GM23338 (cell line): ENCODE measurements at regions not wholly inside any gene's neighbourhood (a gene's known extent, or its start where the extent isn't known, plus 50 kb on each side); places are given as distances from the start of the nearest gene placed in this dataset.

ENCODE experiments used
- ATAC-seq: fragments of 200-7000 bp; cut with Tn5 transposase; 3 replicates; pipeline ENCODE4 v1.9.1; 2020
- DNase-seq: peaks from one replicate; pipeline ENCODE4 v3.0.0-alpha.2; 2015; ENCODE audit warnings: low spot score
- H2AFZ ChIP-seq: fragments of 200-600 bp; sonication (generic); 2 replicates; pipeline ENCODE4 v1.8.0; 2016; ENCODE audit warnings: antibody characterized with exemption, mild to moderate bottlenecking, moderate library complexity
- H3F3A ChIP-seq: fragments of 200-600 bp; sonication (generic); replicated peaks from 2 replicates; pipeline ENCODE4 v1.8.0; 2017; ENCODE audit warnings: antibody characterized with exemption, mixed run types, low read depth
- H3K27ac ChIP-seq: fragments of 200-600 bp; sonication (generic); 2 replicates; pipeline ENCODE4 v1.6.1; 2016; ENCODE audit warnings: low read depth
- H3K27me3 ChIP-seq: fragments of 200-600 bp; sonication (generic); 2 replicates; pipeline ENCODE4 v1.8.0; 2016; ENCODE audit warnings: mild to moderate bottlenecking, mixed run types, moderate library complexity; ENCODE audit not compliant: insufficient read depth
- H3K36me3 ChIP-seq: fragments of 200-600 bp; sonication (generic); 2 replicates; pipeline ENCODE4 v1.8.0; 2016; ENCODE audit warnings: mild to moderate bottlenecking; ENCODE audit not compliant: insufficient read depth
- H3K4me1 ChIP-seq: fragments of 200-600 bp; sonication (generic); 2 replicates; pipeline ENCODE4 v1.8.0; 2016; ENCODE audit warnings: mild to moderate bottlenecking, moderate library complexity; ENCODE audit not compliant: insufficient read depth
- H3K4me2 ChIP-seq: fragments of 200-600 bp; sonication (generic); 2 replicates; pipeline ENCODE4 v1.7.1; 2017; ENCODE audit warnings: mixed run types
- H3K4me3 ChIP-seq: fragments of 200-600 bp; sonication (generic); 2 replicates; pipeline ENCODE4 v1.6.1; 2016; ENCODE audit warnings: mixed run types
- H3K79me2 ChIP-seq: fragments of 200-600 bp; sonication (generic); replicated peaks from 2 replicates; pipeline ENCODE4 v1.8.0; 2017; ENCODE audit warnings: mild to moderate bottlenecking; ENCODE audit not compliant: insufficient read depth
- H3K9me2 ChIP-seq: fragments of 200-600 bp; sonication (generic); 2 replicates; pipeline ENCODE4 v1.8.0; 2017; ENCODE audit not compliant: insufficient read depth
- H4K20me1 ChIP-seq: fragments of 200-600 bp; sonication (generic); replicated peaks from 2 replicates; pipeline ENCODE4 v1.8.0; 2017; ENCODE audit warnings: mild to moderate bottlenecking; ENCODE audit not compliant: insufficient read depth
- H3K27ac Mint-ChIP-seq: 2 replicates; pipeline ENCODE4 v1.8.0; 2020; ENCODE audit warnings: inconsistent platforms, mild to moderate bottlenecking, moderate library complexity, mixed read lengths
- H3K27me3 Mint-ChIP-seq: 3 replicates; pipeline ENCODE4 v1.8.0; 2022; ENCODE audit warnings: low read depth, mild to moderate bottlenecking, moderate library complexity, mixed read lengths, inconsistent platforms; ENCODE audit not compliant: insufficient read depth, poor library complexity
- H3K36me3 Mint-ChIP-seq: 3 replicates; pipeline ENCODE4 v1.8.0; 2021; ENCODE audit warnings: low read depth, mild to moderate bottlenecking, inconsistent platforms, moderate library complexity, mixed read lengths
- H3K4me1 Mint-ChIP-seq: 3 replicates; pipeline ENCODE4 v1.8.0; 2020; ENCODE audit warnings: mild to moderate bottlenecking, inconsistent platforms, mixed read lengths
- H3K4me3 Mint-ChIP-seq: 3 replicates; pipeline ENCODE4 v1.8.0; 2021; ENCODE audit warnings: moderate library complexity, mild to moderate bottlenecking, inconsistent platforms, mixed read lengths
- H3K9me3 Mint-ChIP-seq: 3 replicates; pipeline ENCODE4 v1.8.0; 2020; ENCODE audit warnings: moderate library complexity, mild to moderate bottlenecking, inconsistent platforms, mixed read lengths
- EZH2phosphoT487 ChIP-seq: fragments of 200-600 bp; sonication (generic); IDR thresholded peaks from one replicate; pipeline ENCODE4 v1.8.1; 2018; ENCODE audit warnings: antibody characterized with exemption; ENCODE audit not compliant: unreplicated experiment
- NANOG ChIP-seq: IDR thresholded peaks from 2 replicates; pipeline ENCODE4 v1.6.1; 2016; ENCODE audit warnings: antibody characterized with exemption, borderline replicate concordance
- POLR2AphosphoS5 ChIP-seq: IDR thresholded peaks from 2 replicates; pipeline ENCODE4 v1.6.1; 2016; ENCODE audit warnings: antibody characterized with exemption, low read depth
- STAT1 ChIP-seq: IDR thresholded peaks from one replicate; pipeline ENCODE4 v1.6.1; 2016; ENCODE audit warnings: antibody characterized with exemption; ENCODE audit not compliant: unreplicated experiment
- ZNF114 ChIP-seq: fragments of 250-450 bp; sonication (Bioruptor Pico); IDR thresholded peaks from 2 replicates; pipeline ENCODE4 v1.5.0; 2020; ENCODE audit warnings: mild to moderate bottlenecking, moderate library complexity
- ZNF331 ChIP-seq: fragments of 250-450 bp; sonication (Bioruptor Pico); IDR thresholded peaks from 2 replicates; pipeline ENCODE4 v1.5.0; 2020; ENCODE audit warnings: low read depth, mild to moderate bottlenecking, moderate library complexity
- TF ChIP-seq, protein P1 (sequence below): fragments of 250-450 bp; sonication (Bioruptor Pico); IDR thresholded peaks from 2 replicates; pipeline ENCODE4 v1.5.0; 2020; ENCODE audit warnings: mild to moderate bottlenecking, moderate library complexity
- TF ChIP-seq, protein P2 (sequence below), 2 experiments: fragments of 200-600 bp in 1 of 2; sonication (generic) in 1 of 2; conservative IDR thresholded peaks; 2 replicates each; pipeline versions ENCODE4 v1.5.1 to v1.6.1; 2016 to 2017; ENCODE audit warnings: antibody characterized with exemption in 2 of 2, low read depth in 2 of 2, mild to moderate bottlenecking in 2 of 2, moderate library complexity in 1 of 2

DNA sequence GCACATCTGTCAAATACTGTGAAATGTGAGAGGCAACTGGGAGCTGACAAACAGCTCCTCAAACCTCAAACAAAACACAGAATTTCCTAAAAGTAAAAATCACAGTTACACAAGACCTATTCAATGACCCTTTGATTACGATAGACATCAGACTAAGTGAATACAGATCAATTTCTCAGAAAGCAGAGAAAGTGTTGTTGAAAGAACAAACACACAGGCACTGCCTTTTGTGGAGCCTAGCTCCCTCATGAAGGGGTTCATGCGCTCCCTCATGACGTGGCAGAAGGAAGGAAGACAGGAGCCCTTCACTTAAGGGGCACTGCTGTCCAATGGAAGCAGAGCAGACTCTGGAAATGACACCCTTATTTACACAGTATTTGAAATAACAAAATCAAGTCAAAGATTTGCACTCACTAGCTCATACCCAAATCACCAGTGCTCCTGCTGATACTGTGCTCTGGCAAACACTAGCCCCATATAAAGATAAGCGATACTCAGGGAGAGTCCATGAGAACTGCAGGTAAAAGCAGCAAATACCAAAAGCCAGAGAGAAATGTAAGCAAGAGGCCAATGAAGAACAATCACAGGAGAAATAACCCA lies 144.9 kb downstream of the KLF12 start (continued):
- TF ChIP-seq, protein P1, sequence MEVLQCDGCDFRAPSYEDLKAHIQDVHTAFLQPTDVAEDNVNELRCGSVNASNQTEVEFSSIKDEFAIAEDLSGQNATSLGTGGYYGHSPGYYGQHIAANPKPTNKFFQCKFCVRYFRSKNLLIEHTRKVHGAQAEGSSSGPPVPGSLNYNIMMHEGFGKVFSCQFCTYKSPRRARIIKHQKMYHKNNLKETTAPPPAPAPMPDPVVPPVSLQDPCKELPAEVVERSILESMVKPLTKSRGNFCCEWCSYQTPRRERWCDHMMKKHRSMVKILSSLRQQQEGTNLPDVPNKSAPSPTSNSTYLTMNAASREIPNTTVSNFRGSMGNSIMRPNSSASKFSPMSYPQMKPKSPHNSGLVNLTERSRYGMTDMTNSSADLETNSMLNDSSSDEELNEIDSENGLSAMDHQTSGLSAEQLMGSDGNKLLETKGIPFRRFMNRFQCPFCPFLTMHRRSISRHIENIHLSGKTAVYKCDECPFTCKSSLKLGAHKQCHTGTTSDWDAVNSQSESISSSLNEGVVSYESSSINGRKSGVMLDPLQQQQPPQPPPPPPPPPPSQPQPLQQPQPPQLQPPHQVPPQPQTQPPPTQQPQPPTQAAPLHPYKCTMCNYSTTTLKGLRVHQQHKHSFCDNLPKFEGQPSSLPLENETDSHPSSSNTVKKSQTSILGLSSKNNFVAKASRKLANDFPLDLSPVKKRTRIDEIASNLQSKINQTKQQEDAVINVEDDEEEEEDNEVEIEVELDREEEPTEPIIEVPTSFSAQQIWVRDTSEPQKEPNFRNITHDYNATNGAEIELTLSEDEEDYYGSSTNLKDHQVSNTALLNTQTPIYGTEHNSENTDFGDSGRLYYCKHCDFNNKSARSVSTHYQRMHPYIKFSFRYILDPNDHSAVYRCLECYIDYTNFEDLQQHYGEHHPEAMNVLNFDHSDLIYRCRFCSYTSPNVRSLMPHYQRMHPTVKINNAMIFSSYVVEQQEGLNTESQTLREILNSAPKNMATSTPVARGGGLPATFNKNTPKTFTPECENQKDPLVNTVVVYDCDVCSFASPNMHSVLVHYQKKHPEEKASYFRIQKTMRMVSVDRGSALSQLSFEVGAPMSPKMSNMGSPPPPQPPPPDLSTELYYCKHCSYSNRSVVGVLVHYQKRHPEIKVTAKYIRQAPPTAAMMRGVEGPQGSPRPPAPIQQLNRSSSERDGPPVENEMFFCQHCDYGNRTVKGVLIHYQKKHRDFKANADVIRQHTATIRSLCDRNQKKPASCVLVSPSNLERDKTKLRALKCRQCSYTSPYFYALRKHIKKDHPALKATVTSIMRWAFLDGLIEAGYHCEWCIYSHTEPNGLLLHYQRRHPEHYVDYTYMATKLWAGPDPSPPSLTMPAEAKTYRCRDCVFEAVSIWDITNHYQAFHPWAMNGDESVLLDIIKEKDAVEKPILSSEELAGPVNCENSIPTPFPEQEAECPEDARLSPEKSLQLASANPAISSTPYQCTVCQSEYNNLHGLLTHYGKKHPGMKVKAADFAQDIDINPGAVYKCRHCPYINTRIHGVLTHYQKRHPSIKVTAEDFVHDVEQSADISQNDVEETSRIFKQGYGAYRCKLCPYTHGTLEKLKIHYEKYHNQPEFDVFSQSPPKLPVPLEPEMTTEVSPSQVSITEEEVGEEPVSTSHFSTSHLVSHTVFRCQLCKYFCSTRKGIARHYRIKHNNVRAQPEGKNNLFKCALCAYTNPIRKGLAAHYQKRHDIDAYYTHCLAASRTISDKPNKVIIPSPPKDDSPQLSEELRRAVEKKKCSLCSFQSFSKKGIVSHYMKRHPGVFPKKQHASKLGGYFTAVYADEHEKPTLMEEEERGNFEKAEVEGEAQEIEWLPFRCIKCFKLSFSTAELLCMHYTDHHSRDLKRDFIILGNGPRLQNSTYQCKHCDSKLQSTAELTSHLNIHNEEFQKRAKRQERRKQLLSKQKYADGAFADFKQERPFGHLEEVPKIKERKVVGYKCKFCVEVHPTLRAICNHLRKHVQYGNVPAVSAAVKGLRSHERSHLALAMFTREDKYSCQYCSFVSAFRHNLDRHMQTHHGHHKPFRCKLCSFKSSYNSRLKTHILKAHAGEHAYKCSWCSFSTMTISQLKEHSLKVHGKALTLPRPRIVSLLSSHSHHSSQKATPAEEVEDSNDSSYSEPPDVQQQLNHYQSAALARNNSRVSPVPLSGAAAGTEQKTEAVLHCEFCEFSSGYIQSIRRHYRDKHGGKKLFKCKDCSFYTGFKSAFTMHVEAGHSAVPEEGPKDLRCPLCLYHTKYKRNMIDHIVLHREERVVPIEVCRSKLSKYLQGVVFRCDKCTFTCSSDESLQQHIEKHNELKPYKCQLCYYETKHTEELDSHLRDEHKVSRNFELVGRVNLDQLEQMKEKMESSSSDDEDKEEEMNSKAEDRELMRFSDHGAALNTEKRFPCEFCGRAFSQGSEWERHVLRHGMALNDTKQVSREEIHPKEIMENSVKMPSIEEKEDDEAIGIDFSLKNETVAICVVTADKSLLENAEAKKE (CRISPR knock-in tag): no peak
- no peak for TF ChIP-seq NANOG
- TF ChIP-seq, protein P2, sequence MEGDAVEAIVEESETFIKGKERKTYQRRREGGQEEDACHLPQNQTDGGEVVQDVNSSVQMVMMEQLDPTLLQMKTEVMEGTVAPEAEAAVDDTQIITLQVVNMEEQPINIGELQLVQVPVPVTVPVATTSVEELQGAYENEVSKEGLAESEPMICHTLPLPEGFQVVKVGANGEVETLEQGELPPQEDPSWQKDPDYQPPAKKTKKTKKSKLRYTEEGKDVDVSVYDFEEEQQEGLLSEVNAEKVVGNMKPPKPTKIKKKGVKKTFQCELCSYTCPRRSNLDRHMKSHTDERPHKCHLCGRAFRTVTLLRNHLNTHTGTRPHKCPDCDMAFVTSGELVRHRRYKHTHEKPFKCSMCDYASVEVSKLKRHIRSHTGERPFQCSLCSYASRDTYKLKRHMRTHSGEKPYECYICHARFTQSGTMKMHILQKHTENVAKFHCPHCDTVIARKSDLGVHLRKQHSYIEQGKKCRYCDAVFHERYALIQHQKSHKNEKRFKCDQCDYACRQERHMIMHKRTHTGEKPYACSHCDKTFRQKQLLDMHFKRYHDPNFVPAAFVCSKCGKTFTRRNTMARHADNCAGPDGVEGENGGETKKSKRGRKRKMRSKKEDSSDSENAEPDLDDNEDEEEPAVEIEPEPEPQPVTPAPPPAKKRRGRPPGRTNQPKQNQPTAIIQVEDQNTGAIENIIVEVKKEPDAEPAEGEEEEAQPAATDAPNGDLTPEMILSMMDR (conservative IDR thresholded peaks at IDR 0.05; ENCODE audit: low read depth in 2 of 2): no peak

DNA sequence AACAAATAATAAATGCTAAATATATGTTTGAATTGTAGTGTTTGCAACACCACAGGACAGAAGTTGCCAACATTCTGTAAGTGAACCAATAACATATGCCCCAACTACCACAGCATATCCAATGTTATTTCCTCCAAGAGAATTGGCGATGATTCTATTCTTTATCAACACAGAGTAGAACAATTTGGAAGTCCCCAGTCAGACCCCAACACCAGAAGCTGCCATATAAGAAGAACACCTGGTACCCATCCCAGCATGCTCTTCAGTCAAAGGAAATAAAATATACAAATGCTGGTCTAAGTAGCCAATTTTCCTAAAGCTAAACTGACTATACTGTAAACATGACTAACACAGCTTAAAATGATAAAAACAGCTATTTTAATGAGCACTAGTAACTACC lies 145.7 kb downstream of the KLF12 start:
- no peaks in the 10 kb centered on the region for H3K79me2 ChIP-seq
- H3K27ac Mint-ChIP-seq: no peak overlapping the region
- no peaks in the 10 kb centered on the region for H3F3A ChIP-seq
- H3K36me3 ChIP-seq: no peaks in the 10 kb centered on the region
- H3K27me3 ChIP-seq: no peaks in the 10 kb centered on the region
- no peaks in the 10 kb centered on the region for H4K20me1 ChIP-seq
- ATAC-seq (no peak), DNase-seq (no peak)
- H3K36me3 Mint-ChIP-seq: no peaks in the 10 kb centered on the region
- H2AFZ ChIP-seq: no peak overlapping the region
- H3K4me3 Mint-ChIP-seq: no peak overlapping the region
- peaks cover 11% of the 10 kb centered on the region for H3K4me1 ChIP-seq
- H3K27ac ChIP-seq: no peak overlapping the region
- H3K27me3 Mint-ChIP-seq: peaks cover 2% of the 10 kb centered on the region
- no peaks in the 10 kb centered on the region for H3K9me3 Mint-ChIP-seq
- no peaks in the 10 kb centered on the region for H3K9me2 ChIP-seq
- H3K4me2 ChIP-seq: no peak overlapping the region
- H3K4me3 ChIP-seq: no peak overlapping the region
- peaks cover 38% of the 10 kb centered on the region for H3K4me1 Mint-ChIP-seq
- TF ChIP-seq STAT1: no peak
- TF ChIP-seq, protein P1 (CRISPR knock-in tag): no peak
- no peak for TF ChIP-seq ZNF331 (CRISPR knock-in tag)
- no peak for TF ChIP-seq ZNF114 (CRISPR knock-in tag)
- no peak for TF ChIP-seq POLR2AphosphoS5
- no peak for TF ChIP-seq EZH2phosphoT487
